Kidney epithelial cell (primary cell): ENCODE measurements at regions not wholly inside any gene's neighbourhood (a gene's known extent, or its start where the extent isn't known, plus 50 kb on each side); places are given as distances from the start of the nearest gene placed in this dataset.

ENCODE experiments used
- DNase-seq: peaks from one replicate; pipeline ENCODE4 v3.0.0-alpha.2; 2010; ENCODE audit warnings: low read depth
- H3K27me3 ChIP-seq: 2 replicates; pipeline ENCODE4 v1.6.0; 2011; ENCODE audit warnings: low read length; ENCODE audit not compliant: control insufficient read depth, insufficient read depth
- H3K36me3 ChIP-seq: 2 replicates; pipeline ENCODE4 v1.5.1; 2011; ENCODE audit warnings: low read length; ENCODE audit not compliant: control insufficient read depth, insufficient read depth
- H3K4me3 ChIP-seq: 2 replicates; pipeline ENCODE4 v1.5.1; 2011; ENCODE audit warnings: low read depth, mild to moderate bottlenecking, control low read depth, low read length
- CTCF ChIP-seq: IDR thresholded peaks from 2 replicates; pipeline ENCODE4 v1.5.1; 2011; ENCODE audit warnings: mild to moderate bottlenecking, moderate library complexity, low read length, control low read depth, inconsistent platforms; ENCODE audit not compliant: insufficient read depth, poor library complexity, severe bottlenecking

- H3K4me3 ChIP-seq = no peak overlapping the region
- DNase-seq = no peak
- TF ChIP-seq CTCF = no peak
- H3K27me3 ChIP-seq = no peaks in the 10 kb centered on the region
- no peaks in the 10 kb centered on the region for H3K36me3 ChIP-seq
Measured at GRCh38 chr12:43273467-43273866, 278.5 kb downstream of the ADAMTS20 start.

- no peaks in the 10 kb centered on the region for H3K27me3 ChIP-seq
- DNase-seq = no peak
Measured at GRCh38 chr12:43271659-43272058, 280.3 kb downstream of the ADAMTS20 start.

GRCh38 chr12:43267818-43268217 is 284.2 kb downstream of the ADAMTS20 start:
- no peak for TF ChIP-seq CTCF
- no peak for DNase-seq
- no peak overlapping the region for H3K4me3 ChIP-seq
- H3K36me3 ChIP-seq = no peaks in the 10 kb centered on the region
- no peaks in the 10 kb centered on the region for H3K27me3 ChIP-seq

More at GRCh38 chr12:43271659-43272058, 280.3 kb downstream of the ADAMTS20 start:
- no peaks in the 10 kb centered on the region for H3K36me3 ChIP-seq
- no peak for TF ChIP-seq CTCF
- no peak overlapping the region for H3K4me3 ChIP-seq

GRCh38 chr12:43261701-43262100 is 290.3 kb downstream of the ADAMTS20 start:
- no peak for DNase-seq

GRCh38 chr12:43255522-43256111 is 296.4 kb downstream of the ADAMTS20 start:
- no peak for DNase-seq
- no peak for TF ChIP-seq CTCF

More at GRCh38 chr12:43261701-43262100, 290.3 kb downstream of the ADAMTS20 start:
- no peak for TF ChIP-seq CTCF
- Histone ChIP-seq H3K36me3 (no peaks in the 10 kb centered on the region), H3K27me3 (no peaks in the 10 kb centered on the region), H3K4me3 (no peak overlapping the region)

GRCh38 chr12:43252585-43252984 is 299.4 kb downstream of the ADAMTS20 start:
- H3K36me3 ChIP-seq = no peaks in the 10 kb centered on the region
- no peak overlapping the region for H3K4me3 ChIP-seq
- TF ChIP-seq CTCF = no peak
- no peak for DNase-seq
- H3K27me3 ChIP-seq = no peaks in the 10 kb centered on the region

More at GRCh38 chr12:43255522-43256111, 296.4 kb downstream of the ADAMTS20 start:
- no peaks in the 10 kb centered on the region for H3K36me3 ChIP-seq
- H3K27me3 ChIP-seq = no peaks in the 10 kb centered on the region
- H3K4me3 ChIP-seq = no peak overlapping the region
